Cerebellar cortex (tissue), 1 donor: ENCODE measurements at regions not wholly inside any gene's neighbourhood (a gene's known extent, or its start where the extent isn't known, plus 50 kb on each side); places are given as distances from the start of the nearest gene placed in this dataset.

Experiments used
- DNase-seq: peaks from one replicate; pipeline ENCODE4 v3.0.0-alpha.2; 2015; ENCODE audit warnings: low spot score

- DNase-seq, result no peak
Observed at GRCh38 chr1:177341773-177342172, 171.0 kb downstream of the BRINP2 start.

GRCh38 chr1:177340601-177341067, 169.9 kb downstream of the BRINP2 start:
- DNase-seq, result no peak

DNA sequence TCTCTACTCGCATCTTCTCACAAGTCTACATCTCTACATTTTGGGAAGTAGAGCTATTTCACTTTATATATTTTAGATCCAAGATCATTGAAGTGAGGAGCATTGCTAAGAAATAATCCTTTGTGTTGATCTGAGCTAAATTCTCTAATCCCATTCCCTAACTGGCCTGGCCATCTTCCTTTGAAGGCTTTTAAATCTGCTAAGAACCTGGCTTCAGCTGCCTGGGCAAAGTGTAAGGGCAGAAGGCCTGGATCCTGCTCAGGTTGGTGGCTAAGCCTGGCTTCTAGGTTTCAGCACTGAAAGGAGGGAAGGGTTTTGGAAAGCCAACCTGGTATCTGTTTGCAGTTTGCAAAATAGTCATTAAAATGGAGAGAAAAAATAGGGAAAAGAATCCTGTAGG, 167.6 kb downstream of the BRINP2 start:
- no peak for DNase-seq

GRCh38 chr1:177334903-177335302, 164.1 kb downstream of the BRINP2 start:
- DNase-seq, result no peak

GRCh38 chr1:177333936-177334595, 163.3 kb downstream of the BRINP2 start:
- DNase-seq, result no peak
